Spinal cord (tissue), 9 donors: ENCODE measurements at regions not wholly inside any gene's neighbourhood (a gene's known extent, or its start where the extent isn't known, plus 50 kb on each side); places are given as distances from the start of the nearest gene placed in this dataset.

ENCODE experiments used
- DNase-seq, 6 donors: peaks; one replicate each; pipeline versions ENCODE4 v3.0.0 to v3.0.0-alpha.2; 2013 to 2015; ENCODE audit warnings: low spot score in 6 of 6, low read depth in 4 of 6
- H3K27ac ChIP-seq: one replicate; pipeline ENCODE4 v1.5.1; 2013; ENCODE audit warnings: low read depth, low read length, control low read depth
- H3K27me3 ChIP-seq: one replicate; pipeline ENCODE4 v1.6.1; 2013; ENCODE audit warnings: low read length; ENCODE audit not compliant: control insufficient read depth, insufficient read depth
- H3K36me3 ChIP-seq: one replicate; pipeline ENCODE4 v1.6.1; 2013; ENCODE audit warnings: low read length; ENCODE audit not compliant: control insufficient read depth, insufficient read depth
- H3K4me1 ChIP-seq: one replicate; pipeline ENCODE4 v1.6.1; 2013; ENCODE audit warnings: low read length; ENCODE audit not compliant: control insufficient read depth, insufficient read depth
- H3K4me3 ChIP-seq: one replicate; pipeline ENCODE4 v1.5.1; 2013; ENCODE audit warnings: low read depth, low read length, control low read depth
- H3K9me3 ChIP-seq: one replicate; pipeline ENCODE4 v1.6.1; 2013; ENCODE audit warnings: low read length; ENCODE audit not compliant: control insufficient read depth, insufficient read depth
- WGBS: methylation state at CpG from one replicate; pipeline ENCODE4 v1.1.5; 2013; ENCODE audit warnings: missing lambda C conversion rate; ENCODE audit not compliant: insufficient coverage; 5-methylcytosine and 5-hydroxymethylcytosine counted together
- donor health status: healthy.

GRCh38 chr9:113774963-113775362, 101.1 kb upstream of the ZNF618 start:
- peaks cover 3% of the 10 kb centered on the region for H3K9me3 ChIP-seq

GRCh38 chr9:113775749-113776148, 100.4 kb upstream of the ZNF618 start:
- peaks cover 3% of the 10 kb centered on the region for H3K9me3 ChIP-seq
- H3K27me3 ChIP-seq = no peaks in the 10 kb centered on the region
- no peaks in the 10 kb centered on the region for H3K36me3 ChIP-seq
- no peak overlapping the region for H3K27ac ChIP-seq
- DNase-seq = no peak
- no peaks in the 10 kb centered on the region for H3K4me1 ChIP-seq
- no peak overlapping the region for H3K4me3 ChIP-seq
- 66% methylated on average over 3 of the region's 3 CpGs for WGBS

More at GRCh38 chr9:113774963-113775362, 101.1 kb upstream of the ZNF618 start:
- Histone ChIP-seq H3K27ac (no peak overlapping the region), H3K4me3 (no peak overlapping the region), H3K4me1 (no peaks in the 10 kb centered on the region), H3K27me3 (no peaks in the 10 kb centered on the region), H3K36me3 (no peaks in the 10 kb centered on the region)
- DNase-seq = no peak
- no CpG with 5 or more reads among the region's 1 CpG for WGBS

GRCh38 chr9:113776194-113776593, 99.9 kb upstream of the ZNF618 start:
- H3K9me3 ChIP-seq = peaks cover 3% of the 10 kb centered on the region
- WGBS = no CpG with 5 or more reads among the region's 3 CpGs
- H3K4me1 ChIP-seq = peaks cover 3% of the 10 kb centered on the region
- DNase-seq = no peak
- no peak overlapping the region for H3K27ac ChIP-seq
- H3K4me3 ChIP-seq = no peak overlapping the region
- H3K27me3 ChIP-seq = no peaks in the 10 kb centered on the region
- H3K36me3 ChIP-seq = no peaks in the 10 kb centered on the region

- Histone ChIP-seq H3K27me3 (no peaks in the 10 kb centered on the region), H3K4me1 (peaks cover 24% of the 10 kb centered on the region), H3K36me3 (no peaks in the 10 kb centered on the region), H3K27ac (no peak overlapping the region), H3K9me3 (no peaks in the 10 kb centered on the region), H3K4me3 (no peak overlapping the region)
- WGBS = 94% methylated on average over 2 of the region's 2 CpGs
- no peak for DNase-seq
These were observed 94.7 kb upstream of the ZNF618 start for GRCh38 chr9:113781381-113781780.

- Histone ChIP-seq H3K9me3 (no peaks in the 10 kb centered on the region), H3K27ac (no peak overlapping the region), H3K27me3 (no peaks in the 10 kb centered on the region), H3K4me1 (peaks cover 26% of the 10 kb centered on the region), H3K4me3 (no peak overlapping the region), H3K36me3 (no peaks in the 10 kb centered on the region)
- WGBS = 33% methylated on average over 5 of the region's 7 CpGs
- peak in 2 of 6 donors; percentile 35 to 72 for DNase-seq
These were observed 94.2 kb upstream of the ZNF618 start for GRCh38 chr9:113781896-113782295.

GRCh38 chr9:113783475-113783874, 92.6 kb upstream of the ZNF618 start:
- Histone ChIP-seq H3K4me1 (peaks cover 26% of the 10 kb centered on the region), H3K4me3 (no peak overlapping the region), H3K27me3 (no peaks in the 10 kb centered on the region), H3K27ac (no peak overlapping the region), H3K9me3 (no peaks in the 10 kb centered on the region), H3K36me3 (no peaks in the 10 kb centered on the region)
- no peak for DNase-seq
- WGBS = 98% methylated on average over 2 of the region's 2 CpGs

GRCh38 chr9:113785334-113785733, 90.8 kb upstream of the ZNF618 start:
- Histone ChIP-seq H3K36me3 (no peaks in the 10 kb centered on the region), H3K4me1 (peaks cover 34% of the 10 kb centered on the region), H3K4me3 (no peak overlapping the region), H3K27ac (no peak overlapping the region), H3K27me3 (no peaks in the 10 kb centered on the region), H3K9me3 (no peaks in the 10 kb centered on the region)
- WGBS = 51% methylated on average over 4 of the region's 6 CpGs
- peak in 2 of 6 donors; percentile 47 to 76 for DNase-seq

GRCh38 chr9:113786071-113786470, 90.0 kb upstream of the ZNF618 start:
- no peak overlapping the region for H3K27ac ChIP-seq
- H3K4me1 ChIP-seq = peaks cover 32% of the 10 kb centered on the region
- peak in 1 of 6 donors; percentile 51 for DNase-seq
- no peaks in the 10 kb centered on the region for H3K27me3 ChIP-seq
- no peak overlapping the region for H3K4me3 ChIP-seq
- 38% methylated on average over 2 of the region's 4 CpGs for WGBS
- H3K9me3 ChIP-seq = no peaks in the 10 kb centered on the region
- H3K36me3 ChIP-seq = no peaks in the 10 kb centered on the region

- Histone ChIP-seq H3K36me3 (no peaks in the 10 kb centered on the region), H3K27ac (no peak overlapping the region), H3K9me3 (no peaks in the 10 kb centered on the region), H3K27me3 (no peaks in the 10 kb centered on the region), H3K4me1 (peaks cover 23% of the 10 kb centered on the region), H3K4me3 (no peak overlapping the region)
- no peak for DNase-seq
- 81% methylated on average over 3 of the region's 8 CpGs for WGBS
These were observed 88.2 kb upstream of the ZNF618 start for GRCh38 chr9:113787871-113788270.

- H3K36me3 ChIP-seq = no peaks in the 10 kb centered on the region
- H3K9me3 ChIP-seq = no peaks in the 10 kb centered on the region
- 80% methylated on average over 1 of the region's 10 CpGs for WGBS
- no peak overlapping the region for H3K4me3 ChIP-seq
- peaks cover 23% of the 10 kb centered on the region for H3K4me1 ChIP-seq
- no peak overlapping the region for H3K27ac ChIP-seq
- peak in 2 of 6 donors; percentile 31 to 66 for DNase-seq
- no peaks in the 10 kb centered on the region for H3K27me3 ChIP-seq
These were observed 87.3 kb upstream of the ZNF618 start for GRCh38 chr9:113788616-113789330.
